ENCODE measurements at regions not wholly inside any gene's neighbourhood (a gene's known extent, or its start where the extent isn't known, plus 50 kb on each side); places are given as distances from the start of the nearest gene placed in this dataset.
"Not testable (repeated sequence)": the region's sequence is repeated elsewhere in the genome, so short reads cannot be mapped to it uniquely, and the experiment has no call there.

DNA sequence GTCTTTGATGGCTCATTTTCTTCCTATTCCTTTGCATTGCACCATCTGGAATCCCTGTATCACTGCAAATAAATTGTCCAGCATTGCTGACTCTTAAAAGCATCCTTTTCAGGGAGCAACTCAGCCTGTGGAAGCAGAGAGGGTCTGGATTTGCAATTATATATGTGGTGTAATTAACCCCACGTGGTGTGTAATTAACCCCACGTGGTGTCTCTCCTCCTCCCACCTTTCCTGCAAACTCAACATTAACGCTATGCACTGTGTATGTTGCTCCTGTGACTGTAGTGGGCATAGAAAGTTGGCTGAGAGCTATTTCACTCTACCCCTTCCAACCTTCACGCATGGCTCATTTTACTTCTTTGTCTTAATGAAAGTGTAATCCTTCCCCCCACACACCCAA lies 689.0 kb upstream of the COBL start:
- DNase-seq, result no peak

GRCh38 chr7:51995596-51996179 lies 679.1 kb upstream of the COBL start:
- no peak for DNase-seq

- no peak for DNase-seq
These were observed 666.0 kb upstream of the COBL start for GRCh38 chr7:51982653-51983052.

- DNase-seq, result no peak
These were observed 664.2 kb upstream of the COBL start for GRCh38 chr7:51980812-51981211.

DNA sequence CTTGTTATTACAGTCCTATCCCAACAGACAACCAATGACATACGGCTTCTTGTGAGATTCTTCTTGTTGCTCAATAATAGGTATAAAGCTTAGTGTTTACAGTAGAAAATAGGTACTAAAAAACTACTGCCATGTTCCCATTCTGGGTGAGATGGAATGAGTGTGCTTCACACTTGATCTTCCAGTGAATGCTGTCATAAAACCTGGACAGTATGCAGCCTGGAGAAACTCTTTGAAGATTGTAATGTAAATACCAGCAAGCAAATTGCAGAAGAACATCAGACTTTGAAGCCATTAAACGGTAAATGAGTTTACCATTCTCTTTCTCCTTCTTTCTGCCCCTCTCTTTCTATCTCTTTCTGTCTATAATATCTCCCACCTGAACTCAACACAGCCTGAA lies 663.7 kb upstream of the COBL start:
- no peak for DNase-seq

- DNase-seq, result no peak
These were observed 661.3 kb upstream of the COBL start for GRCh38 chr7:51977913-51978312.

- no peak for DNase-seq
These were observed 657.3 kb upstream of the COBL start for GRCh38 chr7:51973939-51974338.

- no peak for DNase-seq
These were observed 656.5 kb upstream of the COBL start for GRCh38 chr7:51973071-51973470.

DNA sequence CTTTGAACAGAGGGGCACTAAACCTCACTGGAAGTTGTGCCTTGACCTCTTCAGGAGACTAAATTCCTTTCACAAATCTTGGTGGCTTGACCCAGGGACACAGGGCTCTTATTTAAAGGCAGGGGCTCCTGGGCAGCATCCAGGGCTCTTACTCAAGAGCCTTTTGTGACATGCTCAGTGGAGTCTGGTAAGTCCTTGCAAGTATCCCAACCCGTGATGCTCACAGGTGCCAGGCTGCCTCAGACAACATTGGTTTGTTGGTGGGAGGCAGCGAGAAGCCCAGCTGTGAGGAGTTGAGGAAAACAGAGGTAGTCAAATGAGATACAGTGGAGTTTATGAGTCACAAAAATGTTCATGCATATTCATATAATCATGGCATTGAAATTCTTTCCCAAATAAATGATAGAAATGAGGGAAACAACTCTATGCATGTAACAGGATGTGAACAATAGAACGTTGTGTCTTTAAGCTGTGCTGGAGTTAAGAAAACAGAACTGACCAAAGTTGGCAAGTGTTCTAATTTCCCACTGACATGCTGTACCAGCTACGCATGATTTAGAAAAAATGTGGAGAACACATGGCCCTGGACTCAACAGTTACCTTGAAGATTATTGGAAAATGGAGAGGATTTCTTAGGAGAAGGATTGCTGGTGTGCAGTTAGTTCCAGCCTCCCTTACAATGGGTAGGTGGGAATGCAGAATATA lies 654.5 kb upstream of the COBL start:
- no peak for DNase-seq

GRCh38 chr7:51968461-51968860 lies 651.9 kb upstream of the COBL start:
- DNase-seq, result no peak

- no peak for DNase-seq
These were observed 648.8 kb upstream of the COBL start for GRCh38 chr7:51965454-51965853.

DNA sequence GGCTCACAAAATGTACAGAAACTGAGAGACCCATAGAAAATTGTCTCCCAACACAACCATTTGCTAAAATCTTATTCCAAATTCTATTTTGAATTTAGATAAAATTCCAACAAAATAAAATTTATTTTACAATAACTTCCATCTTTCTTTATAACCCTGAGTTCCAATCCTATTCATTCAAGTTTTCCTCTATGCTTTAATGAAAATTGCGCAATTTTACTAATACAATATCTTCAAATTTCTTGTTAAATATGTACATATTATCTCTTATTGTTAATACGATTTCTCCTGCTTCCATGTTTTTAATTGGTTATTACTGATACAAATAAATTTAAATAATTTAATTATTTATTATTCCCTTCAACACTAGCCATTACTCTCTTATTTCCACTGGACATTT lies 645.2 kb upstream of the COBL start:
- DNase-seq, result no peak

GRCh38 chr7:51950813-51951212 lies 634.2 kb upstream of the COBL start:
- DNase-seq, result no peak

- DNase-seq, result no peak
These were observed 633.4 kb upstream of the COBL start for GRCh38 chr7:51949726-51950644.

- DNase-seq, result no peak
These were observed 614.2 kb upstream of the COBL start for GRCh38 chr7:51930834-51931233.

DNA sequence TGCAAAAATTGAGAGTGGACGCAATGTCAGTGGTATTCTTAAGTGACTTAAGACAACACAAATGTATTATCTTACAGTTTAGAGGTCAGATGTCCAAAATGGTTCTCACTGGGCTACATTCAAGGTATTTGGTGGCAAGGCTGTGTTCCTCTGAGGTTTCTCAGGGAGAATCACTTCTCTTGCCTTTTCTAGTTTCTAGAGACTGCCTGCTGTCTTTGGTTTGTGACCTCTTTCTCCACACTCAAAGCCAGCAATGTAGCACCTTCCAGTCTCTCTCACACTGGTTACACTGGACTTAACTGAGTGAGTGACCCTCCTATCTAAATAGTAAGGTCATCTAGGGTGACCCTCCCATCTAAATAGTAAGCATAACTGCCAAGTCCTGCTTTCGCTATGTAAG lies 613.2 kb upstream of the COBL start:
- no peak for DNase-seq

DNA sequence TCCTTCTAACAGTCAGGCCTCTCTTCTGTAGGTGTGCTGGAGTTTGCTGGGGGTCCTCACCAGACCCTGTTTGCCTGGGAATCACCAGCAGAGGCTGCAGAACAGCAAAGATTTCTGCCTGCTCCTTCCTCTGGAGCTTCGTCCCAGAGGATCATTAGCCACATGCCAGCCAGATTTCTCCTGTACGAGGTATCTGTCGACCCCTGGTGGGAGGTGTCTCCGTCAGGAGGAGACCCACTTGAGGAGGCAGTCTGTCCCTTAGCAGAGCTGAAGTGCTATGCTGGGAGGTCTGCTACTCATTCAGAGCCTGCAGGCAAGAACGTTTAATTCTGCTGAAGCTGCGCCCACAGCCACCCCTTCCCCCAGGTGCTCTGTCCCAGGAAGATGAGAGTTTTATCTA lies 611.1 kb upstream of the COBL start:
- DNase-seq, result no peak

DNA sequence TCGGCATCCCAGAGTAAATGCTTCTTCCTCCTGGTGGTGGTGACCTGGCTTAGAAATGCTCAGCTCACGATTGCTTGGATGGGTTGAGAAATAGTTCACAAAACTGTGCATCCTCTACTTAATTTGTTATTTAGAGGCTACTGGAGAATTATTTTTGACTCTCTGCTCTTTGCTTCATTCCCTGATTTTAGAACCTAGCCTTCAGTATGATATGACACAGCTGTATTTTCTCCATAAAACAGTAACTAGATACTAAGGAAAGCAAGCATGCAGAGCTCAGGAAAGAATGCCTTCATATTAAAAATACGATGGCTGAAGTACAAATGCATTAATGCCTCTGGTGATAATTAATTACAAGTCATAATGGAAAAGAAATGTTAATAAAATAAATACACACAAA lies 602.0 kb upstream of the COBL start:
- DNase-seq, result no peak

- DNase-seq, result no peak
These were observed 584.9 kb upstream of the COBL start for GRCh38 chr7:51901489-51901840.

- not testable (repeated sequence) for DNase-seq
These were observed 584.3 kb upstream of the COBL start for GRCh38 chr7:51900755-51901488.

DNA sequence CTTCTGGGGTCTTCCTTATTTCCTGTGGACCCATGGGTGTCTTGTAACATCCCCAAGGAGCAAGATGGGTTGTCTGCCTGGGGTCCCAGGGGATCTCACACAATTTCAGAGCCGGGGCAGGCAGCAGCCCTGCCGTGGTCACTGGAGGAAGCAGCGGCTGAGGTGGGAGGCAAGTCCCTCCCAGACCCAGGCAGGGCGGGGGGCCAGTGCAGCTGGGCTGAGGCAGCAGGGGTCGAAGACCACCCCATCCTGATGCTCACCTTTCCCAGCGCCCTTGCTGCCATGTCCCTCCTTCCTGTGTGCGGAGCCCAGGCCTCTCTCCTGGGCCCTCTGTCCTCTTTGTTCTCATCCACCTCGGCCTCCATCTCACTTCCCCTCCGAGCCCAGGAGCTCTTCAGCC lies 583.0 kb upstream of the COBL start:
- no peak for DNase-seq

GRCh38 chr7:51882412-51882811 lies 565.8 kb upstream of the COBL start:
- no peak for DNase-seq

GRCh38 chr7:51881309-51881708 lies 564.7 kb upstream of the COBL start:
- DNase-seq, result no peak

Data from hippocampal formation (tissue), 2 donors.